ENCODE measurements at regions not wholly inside any gene's neighbourhood (a gene's known extent, or its start where the extent isn't known, plus 50 kb on each side); places are given as distances from the start of the nearest gene placed in this dataset.

DNA sequence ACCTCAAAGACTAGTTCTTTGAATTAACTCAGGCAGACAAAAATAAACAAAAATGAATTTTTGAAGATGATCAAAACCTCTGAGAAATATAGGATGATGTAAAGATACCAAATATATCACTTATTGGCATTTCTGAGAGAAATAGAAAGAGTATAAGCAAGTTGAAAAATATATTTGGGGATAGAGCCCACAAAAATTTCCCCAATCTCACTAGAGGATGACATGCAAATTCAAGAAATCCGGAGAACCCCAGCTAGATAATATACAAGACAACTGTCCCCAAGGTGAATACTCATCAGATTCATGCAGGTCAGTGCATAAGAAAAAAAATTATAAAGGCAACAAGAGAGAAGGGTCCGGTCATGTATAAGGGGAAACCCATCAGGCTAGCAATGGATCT is 129.1 kb downstream of the CXXC4 start (continued):
- TF ChIP-seq, protein P1, sequence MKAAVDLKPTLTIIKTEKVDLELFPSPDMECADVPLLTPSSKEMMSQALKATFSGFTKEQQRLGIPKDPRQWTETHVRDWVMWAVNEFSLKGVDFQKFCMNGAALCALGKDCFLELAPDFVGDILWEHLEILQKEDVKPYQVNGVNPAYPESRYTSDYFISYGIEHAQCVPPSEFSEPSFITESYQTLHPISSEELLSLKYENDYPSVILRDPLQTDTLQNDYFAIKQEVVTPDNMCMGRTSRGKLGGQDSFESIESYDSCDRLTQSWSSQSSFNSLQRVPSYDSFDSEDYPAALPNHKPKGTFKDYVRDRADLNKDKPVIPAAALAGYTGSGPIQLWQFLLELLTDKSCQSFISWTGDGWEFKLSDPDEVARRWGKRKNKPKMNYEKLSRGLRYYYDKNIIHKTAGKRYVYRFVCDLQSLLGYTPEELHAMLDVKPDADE (IDR thresholded peaks at IDR 0.05) = no peak
- TF ChIP-seq ZNF331 (CRISPR knock-in tag; IDR thresholded peaks at IDR 0.05; ENCODE audit: low read depth) = no peak
- no peak for TF ChIP-seq EZH2phosphoT487 (IDR thresholded peaks at IDR 0.05; ENCODE audit: unreplicated experiment)
- TF ChIP-seq, protein P2, sequence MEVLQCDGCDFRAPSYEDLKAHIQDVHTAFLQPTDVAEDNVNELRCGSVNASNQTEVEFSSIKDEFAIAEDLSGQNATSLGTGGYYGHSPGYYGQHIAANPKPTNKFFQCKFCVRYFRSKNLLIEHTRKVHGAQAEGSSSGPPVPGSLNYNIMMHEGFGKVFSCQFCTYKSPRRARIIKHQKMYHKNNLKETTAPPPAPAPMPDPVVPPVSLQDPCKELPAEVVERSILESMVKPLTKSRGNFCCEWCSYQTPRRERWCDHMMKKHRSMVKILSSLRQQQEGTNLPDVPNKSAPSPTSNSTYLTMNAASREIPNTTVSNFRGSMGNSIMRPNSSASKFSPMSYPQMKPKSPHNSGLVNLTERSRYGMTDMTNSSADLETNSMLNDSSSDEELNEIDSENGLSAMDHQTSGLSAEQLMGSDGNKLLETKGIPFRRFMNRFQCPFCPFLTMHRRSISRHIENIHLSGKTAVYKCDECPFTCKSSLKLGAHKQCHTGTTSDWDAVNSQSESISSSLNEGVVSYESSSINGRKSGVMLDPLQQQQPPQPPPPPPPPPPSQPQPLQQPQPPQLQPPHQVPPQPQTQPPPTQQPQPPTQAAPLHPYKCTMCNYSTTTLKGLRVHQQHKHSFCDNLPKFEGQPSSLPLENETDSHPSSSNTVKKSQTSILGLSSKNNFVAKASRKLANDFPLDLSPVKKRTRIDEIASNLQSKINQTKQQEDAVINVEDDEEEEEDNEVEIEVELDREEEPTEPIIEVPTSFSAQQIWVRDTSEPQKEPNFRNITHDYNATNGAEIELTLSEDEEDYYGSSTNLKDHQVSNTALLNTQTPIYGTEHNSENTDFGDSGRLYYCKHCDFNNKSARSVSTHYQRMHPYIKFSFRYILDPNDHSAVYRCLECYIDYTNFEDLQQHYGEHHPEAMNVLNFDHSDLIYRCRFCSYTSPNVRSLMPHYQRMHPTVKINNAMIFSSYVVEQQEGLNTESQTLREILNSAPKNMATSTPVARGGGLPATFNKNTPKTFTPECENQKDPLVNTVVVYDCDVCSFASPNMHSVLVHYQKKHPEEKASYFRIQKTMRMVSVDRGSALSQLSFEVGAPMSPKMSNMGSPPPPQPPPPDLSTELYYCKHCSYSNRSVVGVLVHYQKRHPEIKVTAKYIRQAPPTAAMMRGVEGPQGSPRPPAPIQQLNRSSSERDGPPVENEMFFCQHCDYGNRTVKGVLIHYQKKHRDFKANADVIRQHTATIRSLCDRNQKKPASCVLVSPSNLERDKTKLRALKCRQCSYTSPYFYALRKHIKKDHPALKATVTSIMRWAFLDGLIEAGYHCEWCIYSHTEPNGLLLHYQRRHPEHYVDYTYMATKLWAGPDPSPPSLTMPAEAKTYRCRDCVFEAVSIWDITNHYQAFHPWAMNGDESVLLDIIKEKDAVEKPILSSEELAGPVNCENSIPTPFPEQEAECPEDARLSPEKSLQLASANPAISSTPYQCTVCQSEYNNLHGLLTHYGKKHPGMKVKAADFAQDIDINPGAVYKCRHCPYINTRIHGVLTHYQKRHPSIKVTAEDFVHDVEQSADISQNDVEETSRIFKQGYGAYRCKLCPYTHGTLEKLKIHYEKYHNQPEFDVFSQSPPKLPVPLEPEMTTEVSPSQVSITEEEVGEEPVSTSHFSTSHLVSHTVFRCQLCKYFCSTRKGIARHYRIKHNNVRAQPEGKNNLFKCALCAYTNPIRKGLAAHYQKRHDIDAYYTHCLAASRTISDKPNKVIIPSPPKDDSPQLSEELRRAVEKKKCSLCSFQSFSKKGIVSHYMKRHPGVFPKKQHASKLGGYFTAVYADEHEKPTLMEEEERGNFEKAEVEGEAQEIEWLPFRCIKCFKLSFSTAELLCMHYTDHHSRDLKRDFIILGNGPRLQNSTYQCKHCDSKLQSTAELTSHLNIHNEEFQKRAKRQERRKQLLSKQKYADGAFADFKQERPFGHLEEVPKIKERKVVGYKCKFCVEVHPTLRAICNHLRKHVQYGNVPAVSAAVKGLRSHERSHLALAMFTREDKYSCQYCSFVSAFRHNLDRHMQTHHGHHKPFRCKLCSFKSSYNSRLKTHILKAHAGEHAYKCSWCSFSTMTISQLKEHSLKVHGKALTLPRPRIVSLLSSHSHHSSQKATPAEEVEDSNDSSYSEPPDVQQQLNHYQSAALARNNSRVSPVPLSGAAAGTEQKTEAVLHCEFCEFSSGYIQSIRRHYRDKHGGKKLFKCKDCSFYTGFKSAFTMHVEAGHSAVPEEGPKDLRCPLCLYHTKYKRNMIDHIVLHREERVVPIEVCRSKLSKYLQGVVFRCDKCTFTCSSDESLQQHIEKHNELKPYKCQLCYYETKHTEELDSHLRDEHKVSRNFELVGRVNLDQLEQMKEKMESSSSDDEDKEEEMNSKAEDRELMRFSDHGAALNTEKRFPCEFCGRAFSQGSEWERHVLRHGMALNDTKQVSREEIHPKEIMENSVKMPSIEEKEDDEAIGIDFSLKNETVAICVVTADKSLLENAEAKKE (CRISPR knock-in tag; IDR thresholded peaks at IDR 0.05) = no peak

- H3K27me3 Mint-ChIP-seq (ENCODE audit: insufficient read depth, low read depth, poor library complexity) = no peaks in the 10 kb centered on the region
- H3K4me1 Mint-ChIP-seq = 0 out of 3 replicates have a peak, but pooled peaks cover 4% of the 10 kb centered on the region
- no peaks in the 10 kb centered on the region for H3K79me2 ChIP-seq (replicated peaks; ENCODE audit: insufficient read depth)
- H3F3A ChIP-seq (replicated peaks; ENCODE audit: low read depth) = no peaks in the 10 kb centered on the region
- H3K36me3 Mint-ChIP-seq (ENCODE audit: low read depth) = peaks cover 9% of the 10 kb centered on the region; the same call in 2 of the 3 replicates
- ATAC-seq = no peak
- TF ChIP-seq NANOG (IDR thresholded peaks at IDR 0.05; ENCODE audit: borderline replicate concordance) (no peak), STAT1 (IDR thresholded peaks at IDR 0.05; ENCODE audit: unreplicated experiment) (no peak)
- no peak overlapping the region for H2AFZ ChIP-seq
- H3K4me2 ChIP-seq = no peak overlapping the region
- H3K27me3 ChIP-seq (ENCODE audit: insufficient read depth) = no peaks in the 10 kb centered on the region
- no peak for DNase-seq (ENCODE audit: low spot score)
- H3K27ac ChIP-seq (ENCODE audit: low read depth) = no peak overlapping the region
- peaks cover 6% of the 10 kb centered on the region; the same call in 1 of the 2 replicates for H3K9me2 ChIP-seq (ENCODE audit: insufficient read depth)
- no peaks in the 10 kb centered on the region for H4K20me1 ChIP-seq (replicated peaks; ENCODE audit: insufficient read depth)
- no peak overlapping the region for H3K4me3 ChIP-seq
- H3K27ac Mint-ChIP-seq = no peak overlapping the region
- H3K4me1 ChIP-seq (ENCODE audit: insufficient read depth) = no peaks in the 10 kb centered on the region
- peaks cover 10% of the 10 kb centered on the region; the same call in 2 of the 3 replicates for H3K9me3 Mint-ChIP-seq
- no peaks in the 10 kb centered on the region; the same call in 1 of the 2 replicates for H3K36me3 ChIP-seq (ENCODE audit: insufficient read depth)
- no peak overlapping the region for H3K4me3 Mint-ChIP-seq
Observed at GRCh38 chr4:104353481-104353880, 141.2 kb downstream of the CXXC4 start.

Measured in GM23338 (cell line).